ENCODE measurements at regions not wholly inside any gene's neighbourhood (a gene's known extent, or its start where the extent isn't known, plus 50 kb on each side); places are given as distances from the start of the nearest gene placed in this dataset.
"Not testable (repeated sequence)": the region's sequence is repeated elsewhere in the genome, so short reads cannot be mapped to it uniquely, and the experiment has no call there.

GRCh38 chr21:6428498-6429092 is 4092.8 kb upstream of the TPTE start:
- not testable (repeated sequence) for H3K27me3 Mint-ChIP-seq; ATAC-seq; H3K4me1 Mint-ChIP-seq; H3K4me3 Mint-ChIP-seq; DNase-seq; H3K36me3 Mint-ChIP-seq (ENCODE audit: low read depth); H3K27ac Mint-ChIP-seq; H3K9me3 Mint-ChIP-seq

GRCh38 chr21:6429924-6430323 is 4091.5 kb upstream of the TPTE start:
- not testable (repeated sequence) for H3K27me3 Mint-ChIP-seq; DNase-seq; H3K9me3 Mint-ChIP-seq; H3K4me1 Mint-ChIP-seq; H3K4me3 Mint-ChIP-seq; ATAC-seq; H3K36me3 Mint-ChIP-seq (ENCODE audit: low read depth); H3K27ac Mint-ChIP-seq

- H3K4me3 Mint-ChIP-seq; H3K4me1 Mint-ChIP-seq; ATAC-seq; H3K9me3 Mint-ChIP-seq; DNase-seq; H3K27ac Mint-ChIP-seq; H3K36me3 Mint-ChIP-seq (ENCODE audit: low read depth); H3K27me3 Mint-ChIP-seq: not testable (repeated sequence)
Observed at GRCh38 chr21:6433149-6433548, 4088.2 kb upstream of the TPTE start.

DNA sequence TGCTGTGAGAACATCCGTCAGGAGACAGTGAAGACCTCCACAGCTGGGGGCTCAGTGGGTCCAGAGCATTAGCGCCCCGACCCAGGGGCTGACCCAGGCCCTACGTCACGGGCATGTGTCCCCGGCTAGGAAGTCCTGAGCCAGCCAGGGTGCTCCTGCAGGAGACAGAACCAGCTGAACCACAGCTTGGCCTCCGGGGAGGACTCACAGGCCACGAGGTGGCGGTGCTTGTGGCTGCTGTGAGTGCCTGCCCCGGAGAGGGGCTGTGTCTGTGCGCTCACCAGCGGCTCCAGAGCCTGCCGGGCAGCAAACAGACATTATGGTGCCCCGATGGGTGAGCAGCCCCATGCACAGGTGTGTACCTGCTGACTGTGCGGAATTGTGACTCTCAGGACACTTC is 4085.2 kb upstream of the TPTE start:
- not testable (repeated sequence) for H3K9me3 Mint-ChIP-seq; H3K36me3 Mint-ChIP-seq (ENCODE audit: low read depth); H3K4me3 Mint-ChIP-seq; H3K4me1 Mint-ChIP-seq; ATAC-seq; H3K27me3 Mint-ChIP-seq; H3K27ac Mint-ChIP-seq; DNase-seq

DNA sequence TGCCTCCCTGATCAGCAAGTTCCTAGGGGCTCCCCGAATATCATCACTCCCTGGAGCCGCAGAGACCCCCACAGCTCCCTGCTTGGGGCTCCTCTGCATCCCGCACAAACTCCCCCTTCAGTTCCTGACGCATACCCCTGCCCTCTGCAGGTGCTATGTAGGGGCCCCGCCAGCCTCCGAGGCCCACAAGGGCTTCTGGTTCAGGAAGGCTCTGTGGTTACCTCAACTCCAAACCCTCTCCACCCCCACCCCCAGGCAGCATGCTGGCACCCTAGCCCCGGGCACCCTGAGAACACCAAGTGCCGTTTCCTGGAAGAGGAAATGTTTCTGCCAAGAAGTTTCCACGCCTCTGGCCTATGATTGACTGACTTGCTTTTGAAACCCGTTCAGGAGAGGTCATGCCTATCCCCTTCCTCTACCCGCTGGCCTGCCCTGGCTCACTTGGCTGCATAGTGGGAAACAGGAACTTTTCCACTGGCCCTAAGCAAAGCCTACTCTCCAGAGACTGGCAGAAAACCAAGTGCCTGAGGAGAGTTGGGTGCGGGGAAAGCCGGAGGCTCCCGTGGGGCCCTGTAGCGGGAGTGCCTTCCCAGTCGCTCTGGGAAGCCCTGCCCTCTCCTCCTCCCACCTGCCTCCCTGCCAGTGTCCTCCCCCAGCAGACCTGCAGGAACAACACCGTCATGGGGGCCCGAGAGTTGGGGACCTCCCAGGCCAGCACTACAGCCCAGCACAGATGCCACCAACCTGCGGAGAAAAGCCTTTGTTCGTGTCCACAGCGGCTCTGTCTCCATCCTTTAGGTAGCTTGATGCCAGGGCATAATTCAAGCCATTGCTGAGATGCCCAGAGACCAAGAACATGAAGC is 4084.2 kb upstream of the TPTE start:
- not testable (repeated sequence) for H3K36me3 Mint-ChIP-seq (ENCODE audit: low read depth); H3K4me3 Mint-ChIP-seq; DNase-seq; H3K9me3 Mint-ChIP-seq; H3K27ac Mint-ChIP-seq; H3K4me1 Mint-ChIP-seq; H3K27me3 Mint-ChIP-seq
- ATAC-seq, result peak; percentile 55

DNA sequence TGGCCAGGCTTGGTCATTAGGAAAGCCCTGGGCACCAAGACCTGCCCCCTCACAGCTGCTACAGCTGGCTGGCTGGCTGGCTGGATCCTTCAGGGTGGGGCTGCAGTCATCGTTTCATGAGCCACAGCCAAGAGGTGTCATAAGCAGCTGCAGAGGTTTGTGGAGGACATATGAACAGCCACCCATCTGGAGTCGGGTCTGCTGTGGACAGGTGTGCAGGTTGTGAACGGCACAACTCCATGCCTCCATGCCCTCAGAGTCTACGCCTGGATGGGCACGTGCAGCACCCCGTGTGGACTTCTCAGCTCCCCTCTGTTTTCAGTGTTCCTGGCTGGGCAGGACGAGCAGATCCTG is 4083.6 kb upstream of the TPTE start:
- not testable (repeated sequence) for H3K27me3 Mint-ChIP-seq; H3K4me3 Mint-ChIP-seq; H3K9me3 Mint-ChIP-seq; DNase-seq; H3K4me1 Mint-ChIP-seq; H3K27ac Mint-ChIP-seq; H3K36me3 Mint-ChIP-seq (ENCODE audit: low read depth)
- ATAC-seq, result peak; percentile 58

DNA sequence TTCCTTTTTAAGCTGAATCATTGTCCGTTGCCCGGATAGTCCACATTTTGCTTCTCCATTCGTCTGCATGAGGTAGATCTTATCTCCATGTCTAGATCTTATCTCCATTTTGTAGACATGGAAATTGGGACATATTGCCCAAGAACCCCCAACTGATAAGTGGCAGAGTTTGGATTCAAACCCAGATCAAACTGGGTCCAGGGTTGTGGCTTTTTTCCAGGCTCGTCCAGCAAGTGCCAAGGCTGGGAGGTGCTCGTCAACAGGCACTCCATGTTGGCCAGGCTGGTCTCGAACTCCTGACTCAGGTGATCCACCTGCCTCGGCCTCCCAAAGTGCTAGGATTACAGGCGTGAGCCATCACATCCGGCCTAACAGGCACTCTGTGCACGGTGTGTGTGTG is 4082.3 kb upstream of the TPTE start:
- not testable (repeated sequence) for H3K27ac Mint-ChIP-seq; H3K36me3 Mint-ChIP-seq (ENCODE audit: low read depth); H3K4me1 Mint-ChIP-seq; H3K9me3 Mint-ChIP-seq; DNase-seq; H3K4me3 Mint-ChIP-seq; ATAC-seq; H3K27me3 Mint-ChIP-seq

DNA sequence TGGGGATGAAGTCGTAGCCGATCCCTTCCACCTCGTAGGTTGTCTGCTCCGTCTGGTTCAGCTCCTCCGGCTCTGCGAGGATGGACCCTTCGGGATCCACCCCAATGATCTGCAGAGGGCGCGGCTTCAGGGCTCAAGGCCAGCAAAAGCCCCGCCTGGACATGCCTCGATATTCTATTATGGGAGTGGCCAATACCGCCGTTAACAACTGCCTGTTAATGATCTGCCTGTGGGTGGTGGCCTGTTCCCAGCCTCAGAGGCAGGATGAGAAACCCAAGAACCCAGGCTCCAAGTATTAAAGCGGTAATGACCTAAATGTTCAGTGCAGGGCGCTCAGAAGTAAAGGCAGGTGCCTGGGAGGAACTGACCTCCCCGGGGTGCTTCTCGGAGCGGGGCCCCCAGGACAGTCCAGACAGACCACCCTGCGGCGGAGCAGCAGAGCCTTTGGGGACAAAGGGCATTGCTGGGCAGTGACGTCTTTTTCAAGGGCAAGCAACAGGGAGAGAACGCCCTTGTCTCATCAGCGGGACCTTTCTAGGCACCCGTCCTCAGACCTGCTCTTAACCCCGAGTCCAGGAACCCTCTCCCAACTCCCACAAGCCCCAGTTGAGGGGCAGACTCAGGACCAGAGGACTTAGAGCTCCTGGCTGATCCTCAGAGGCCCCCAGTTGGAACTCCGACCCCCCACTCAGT is 4066.6 kb upstream of the TPTE start:
- H3K4me3 Mint-ChIP-seq; H3K36me3 Mint-ChIP-seq (ENCODE audit: low read depth); H3K9me3 Mint-ChIP-seq; H3K27ac Mint-ChIP-seq; DNase-seq; ATAC-seq; H3K4me1 Mint-ChIP-seq; H3K27me3 Mint-ChIP-seq: not testable (repeated sequence)

GRCh38 chr21:6456011-6456661 is 4065.2 kb upstream of the TPTE start:
- not testable (repeated sequence) for H3K4me3 Mint-ChIP-seq; H3K36me3 Mint-ChIP-seq (ENCODE audit: low read depth); H3K9me3 Mint-ChIP-seq; H3K4me1 Mint-ChIP-seq; H3K27me3 Mint-ChIP-seq; ATAC-seq; DNase-seq; H3K27ac Mint-ChIP-seq

DNA sequence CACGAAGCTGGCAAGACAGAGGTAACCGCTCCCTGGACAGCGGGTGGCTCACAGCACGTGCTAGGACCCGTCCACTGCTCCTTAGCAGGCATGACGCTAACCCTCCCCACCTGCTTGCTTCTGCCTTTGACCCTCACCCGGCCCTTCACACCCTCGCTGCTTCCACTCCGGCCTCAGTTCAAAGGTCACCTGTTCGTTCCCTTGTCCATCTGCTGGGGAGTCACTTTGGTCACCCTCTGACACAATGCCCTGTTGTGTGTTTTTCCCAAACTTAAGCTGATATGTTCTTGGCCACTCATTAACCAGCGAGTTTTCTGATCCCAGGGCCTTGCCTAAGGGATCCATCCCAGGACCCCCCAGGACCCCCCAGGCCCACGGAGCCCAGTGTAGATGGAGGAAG is 4061.6 kb upstream of the TPTE start:
- not testable (repeated sequence) for H3K4me1 Mint-ChIP-seq; H3K9me3 Mint-ChIP-seq; H3K27me3 Mint-ChIP-seq; H3K36me3 Mint-ChIP-seq (ENCODE audit: low read depth); H3K4me3 Mint-ChIP-seq; DNase-seq; H3K27ac Mint-ChIP-seq; ATAC-seq

GRCh38 chr21:6461358-6461757 is 4060.0 kb upstream of the TPTE start:
- H3K27me3 Mint-ChIP-seq, ATAC-seq, H3K27ac Mint-ChIP-seq: not testable (repeated sequence)

GRCh38 chr21:6464419-6464818 is 4057.0 kb upstream of the TPTE start:
- H3K27ac Mint-ChIP-seq; H3K27me3 Mint-ChIP-seq; H3K9me3 Mint-ChIP-seq; H3K36me3 Mint-ChIP-seq (ENCODE audit: low read depth); H3K4me3 Mint-ChIP-seq; DNase-seq; ATAC-seq; H3K4me1 Mint-ChIP-seq: not testable (repeated sequence)

More at GRCh38 chr21:6461358-6461757, 4060.0 kb upstream of the TPTE start:
- not testable (repeated sequence) for H3K9me3 Mint-ChIP-seq; H3K36me3 Mint-ChIP-seq (ENCODE audit: low read depth); DNase-seq; H3K4me3 Mint-ChIP-seq; H3K4me1 Mint-ChIP-seq

DNA sequence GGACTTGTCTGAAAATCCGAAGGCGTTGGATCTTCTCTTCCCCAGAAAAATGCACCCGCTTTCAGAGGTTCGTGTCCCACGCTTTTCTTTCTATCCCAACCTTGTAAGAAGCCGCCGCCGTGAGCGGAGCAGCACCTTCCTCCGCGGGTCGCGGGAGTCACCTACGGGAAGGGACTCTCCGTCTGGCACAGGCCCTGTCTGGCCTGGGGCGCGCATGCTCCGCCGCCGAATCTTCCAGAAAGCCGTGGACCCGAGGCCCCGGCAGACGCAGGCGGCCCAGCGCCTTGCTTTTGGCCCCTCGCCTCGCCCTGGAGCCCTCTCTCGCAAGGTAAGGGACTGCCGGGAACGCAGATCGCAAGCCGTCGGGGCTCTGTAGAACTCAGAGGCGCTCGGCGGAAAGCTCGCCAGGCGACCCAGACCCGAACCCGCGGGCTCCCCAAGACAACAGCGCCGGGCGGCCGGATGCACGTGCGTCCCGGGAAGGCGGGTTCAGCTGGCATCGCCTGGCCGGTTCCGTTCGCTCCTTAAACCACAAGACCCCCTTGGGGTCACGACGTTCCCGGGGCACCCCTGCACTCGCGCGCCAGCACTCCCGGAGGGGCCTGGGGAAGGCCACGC is 4055.2 kb upstream of the TPTE start:
- not testable (repeated sequence) for H3K36me3 Mint-ChIP-seq (ENCODE audit: low read depth); ATAC-seq; H3K9me3 Mint-ChIP-seq; DNase-seq; H3K4me3 Mint-ChIP-seq; H3K4me1 Mint-ChIP-seq; H3K27me3 Mint-ChIP-seq; H3K27ac Mint-ChIP-seq

DNA sequence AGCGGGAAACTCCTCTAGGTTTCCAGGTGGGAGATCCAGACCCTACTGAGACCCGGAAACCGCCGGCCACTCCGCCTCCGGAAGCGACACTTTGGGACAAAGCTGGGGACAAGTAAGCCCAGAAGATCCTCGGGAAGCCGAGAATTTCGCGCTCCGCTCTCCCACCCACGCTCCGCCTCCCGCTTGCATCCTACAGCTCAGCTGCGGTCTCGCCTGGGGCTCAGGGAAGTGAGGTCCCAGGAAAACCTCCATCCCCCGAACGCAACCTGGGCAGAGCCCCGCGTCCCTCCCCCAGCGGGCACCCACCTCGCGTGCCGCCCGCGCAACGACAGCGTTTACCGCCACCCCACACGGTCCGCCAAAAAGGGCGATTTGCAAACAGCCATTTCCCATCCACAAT is 4054.7 kb upstream of the TPTE start:
- H3K27ac Mint-ChIP-seq; H3K27me3 Mint-ChIP-seq; DNase-seq; H3K4me1 Mint-ChIP-seq; H3K36me3 Mint-ChIP-seq (ENCODE audit: low read depth); H3K4me3 Mint-ChIP-seq; H3K9me3 Mint-ChIP-seq: not testable (repeated sequence)
- ATAC-seq, result peak; percentile 9
